Pulmonary artery endothelial cell (primary cell): ENCODE measurements at regions not wholly inside any gene's neighbourhood (a gene's known extent, or its start where the extent isn't known, plus 50 kb on each side); places are given as distances from the start of the nearest gene placed in this dataset.
"Not testable (repeated sequence)": the region's sequence is repeated elsewhere in the genome, so short reads cannot be mapped to it uniquely, and the experiment has no call there.

ENCODE experiments used
- DNase-seq: peaks from one replicate; pipeline ENCODE4 v3.0.0-alpha.2; 2011; ENCODE audit warnings: low read depth, low spot score

DNA sequence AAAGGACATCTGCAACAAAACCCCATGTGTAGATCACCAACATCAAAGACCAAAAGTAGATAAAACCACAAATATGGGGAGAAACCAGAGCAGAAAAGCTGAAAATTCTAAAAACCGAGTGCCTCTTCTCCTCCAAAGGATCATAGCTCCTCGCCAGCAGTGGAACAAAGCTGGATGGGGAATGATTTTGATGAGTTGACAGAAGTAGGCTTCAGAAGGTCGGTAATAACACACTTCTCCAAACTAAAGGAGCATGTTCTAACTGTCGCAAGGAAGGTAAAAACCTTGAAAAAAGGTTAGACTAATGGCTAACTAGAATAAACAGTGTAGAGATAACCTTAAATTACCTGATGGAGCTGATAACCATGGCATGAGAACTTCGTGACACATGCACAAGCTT is 109.9 kb upstream of the SYNCRIP start:
- no peak for DNase-seq

DNA sequence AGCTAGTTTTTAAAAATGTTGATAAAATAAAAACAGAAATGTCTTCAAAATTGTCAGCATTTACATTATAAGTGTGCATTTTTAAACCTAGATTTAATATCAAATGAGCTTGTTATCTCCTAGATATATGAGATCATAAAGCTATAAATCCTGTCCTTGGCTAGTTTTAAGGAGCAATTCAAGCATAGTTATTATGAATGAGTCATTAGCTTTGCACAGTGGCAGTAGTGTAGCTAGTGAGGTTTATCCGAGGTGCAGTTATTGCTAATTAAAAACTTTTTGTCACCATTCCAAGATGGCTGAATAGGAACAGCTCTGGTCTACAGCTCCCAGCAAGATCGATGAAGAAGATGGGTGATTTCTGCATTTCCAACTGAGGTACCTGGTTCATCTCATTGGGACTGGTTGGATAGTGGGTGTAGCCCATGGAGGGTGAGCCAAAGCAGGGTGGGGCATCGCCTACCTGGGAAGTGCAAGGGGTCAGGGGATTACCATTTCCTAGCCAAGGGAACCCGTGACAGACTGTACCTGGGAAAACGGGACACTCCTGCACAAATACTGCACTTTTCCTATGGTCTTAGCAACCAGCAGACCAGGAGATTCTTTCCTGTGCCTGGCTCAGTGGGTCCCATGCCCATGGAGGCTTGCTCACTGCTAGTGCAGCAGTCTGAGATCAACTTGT is 108.8 kb upstream of the SYNCRIP start:
- DNase-seq: no peak

DNA sequence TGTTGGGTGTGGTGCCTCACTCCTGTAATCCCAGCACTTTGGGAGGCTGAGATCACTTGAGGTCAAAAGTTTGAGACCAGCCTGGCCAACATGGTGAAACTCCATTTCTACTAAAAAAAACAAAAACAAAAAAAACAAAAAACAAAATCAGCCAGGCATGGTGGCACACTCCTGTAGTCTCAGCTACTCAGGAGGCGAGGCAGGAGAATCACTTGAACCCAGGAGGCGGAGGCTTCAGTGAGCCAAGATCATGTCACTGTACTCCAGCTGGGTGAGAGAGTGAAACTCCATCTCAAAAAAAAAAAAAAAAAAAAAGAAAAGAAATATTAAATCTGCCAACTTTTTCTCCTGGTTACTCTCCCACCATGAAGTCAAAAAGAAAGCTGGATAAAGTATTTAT is 107.5 kb upstream of the SYNCRIP start:
- DNase-seq: not testable (repeated sequence)

DNA sequence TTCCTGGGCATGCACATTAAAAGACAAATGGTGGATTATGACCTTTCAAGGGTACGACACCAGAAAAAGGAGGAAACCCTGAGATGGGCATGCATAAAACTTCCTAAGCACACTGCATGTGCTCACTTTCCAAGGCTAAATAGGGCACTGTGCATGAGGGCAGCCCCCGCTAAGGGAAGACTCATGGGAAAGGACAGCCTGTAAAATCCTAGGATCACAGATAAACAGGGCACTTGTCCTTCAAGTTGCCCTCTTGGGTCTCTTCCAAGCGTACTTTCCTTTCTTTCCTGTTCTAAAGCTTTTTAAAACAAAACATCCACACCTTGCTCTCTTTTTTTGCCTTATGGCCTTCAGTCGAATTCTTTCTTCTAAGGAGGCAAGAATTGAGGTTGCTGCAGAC is 106.5 kb upstream of the SYNCRIP start:
- DNase-seq: no peak

DNA sequence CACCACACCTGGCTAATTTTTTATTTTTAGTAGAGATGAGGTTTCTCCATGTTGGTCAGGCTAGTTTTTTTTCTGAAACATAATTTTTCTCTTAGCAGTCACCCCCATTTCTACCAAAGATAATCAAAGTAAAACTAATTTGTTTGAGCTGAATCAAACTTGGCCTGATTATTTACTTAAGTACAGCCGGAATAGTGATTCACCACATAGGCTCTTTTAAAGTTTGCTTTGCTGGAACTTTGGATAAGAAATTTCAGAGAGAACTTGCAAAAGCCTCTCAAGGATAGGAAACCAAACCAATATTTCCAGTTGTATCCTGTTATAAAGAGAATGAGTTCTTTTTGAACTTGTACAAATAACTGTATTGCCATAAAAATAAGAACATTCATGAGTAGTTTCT is 105.0 kb upstream of the SYNCRIP start:
- DNase-seq: no peak

DNA sequence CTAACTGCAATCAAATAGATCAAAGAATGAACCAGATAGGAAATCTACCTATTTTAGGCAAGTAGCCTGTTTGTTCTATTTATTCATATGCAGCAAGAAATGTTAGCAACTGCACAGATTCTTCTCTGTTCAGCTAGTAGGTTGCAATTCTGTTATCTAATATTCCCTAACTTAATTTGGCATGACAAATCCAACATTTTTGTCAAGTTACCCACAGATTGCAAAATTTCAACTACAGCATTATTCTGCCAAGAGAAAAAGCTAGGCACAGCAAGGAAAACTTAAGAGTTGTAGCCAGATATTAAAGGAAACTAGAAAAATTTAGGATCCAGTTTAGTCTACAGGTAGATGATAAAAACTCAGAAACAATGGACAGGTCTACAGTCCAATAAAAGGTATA is 104.4 kb upstream of the SYNCRIP start:
- no peak for DNase-seq

DNA sequence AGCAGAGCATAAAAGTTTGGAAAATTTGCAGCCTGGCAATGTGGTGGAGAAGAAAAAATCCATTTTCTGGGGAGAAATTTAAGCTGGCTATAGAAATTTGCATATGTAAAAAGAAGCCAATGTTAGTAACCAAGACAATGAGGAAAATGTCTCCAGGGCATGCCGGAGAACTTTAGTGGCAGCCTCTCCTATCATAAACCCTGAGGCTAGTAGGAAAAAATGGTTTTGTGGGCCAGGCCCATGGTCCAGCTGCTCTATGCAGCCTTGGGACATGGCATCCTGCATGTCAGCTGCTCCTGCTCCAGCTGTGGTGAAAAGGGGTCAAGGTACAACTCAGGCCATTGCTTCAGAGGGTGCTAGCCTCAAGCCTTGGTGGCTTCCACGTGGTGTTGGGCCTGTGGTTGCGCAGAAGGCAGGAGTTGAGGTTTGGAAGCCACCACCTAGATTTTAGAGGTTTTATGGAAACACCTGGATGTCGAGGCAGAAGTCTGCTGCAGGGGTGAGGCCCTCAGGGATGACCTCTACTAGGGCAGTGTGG is 101.8 kb upstream of the SYNCRIP start:
- DNase-seq: no peak

DNA sequence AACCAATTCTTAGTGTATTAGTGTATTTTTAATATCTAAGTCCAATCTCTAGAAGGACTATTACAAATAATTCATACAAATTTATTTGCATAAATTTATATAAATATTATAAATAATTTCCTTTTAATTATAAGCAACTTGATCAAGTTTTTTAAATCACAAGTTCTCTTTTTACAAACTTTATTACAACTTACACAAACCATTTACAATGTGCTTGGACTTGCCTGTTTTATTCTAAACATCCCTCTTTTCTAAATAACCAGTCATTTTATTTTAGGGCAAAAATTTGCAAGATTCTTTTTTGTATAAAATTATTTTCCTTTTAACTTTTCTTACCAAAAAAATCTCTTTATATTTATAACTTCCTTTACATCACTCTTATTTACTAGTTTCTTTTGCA is 83.5 kb upstream of the SYNCRIP start:
- DNase-seq: no peak

DNA sequence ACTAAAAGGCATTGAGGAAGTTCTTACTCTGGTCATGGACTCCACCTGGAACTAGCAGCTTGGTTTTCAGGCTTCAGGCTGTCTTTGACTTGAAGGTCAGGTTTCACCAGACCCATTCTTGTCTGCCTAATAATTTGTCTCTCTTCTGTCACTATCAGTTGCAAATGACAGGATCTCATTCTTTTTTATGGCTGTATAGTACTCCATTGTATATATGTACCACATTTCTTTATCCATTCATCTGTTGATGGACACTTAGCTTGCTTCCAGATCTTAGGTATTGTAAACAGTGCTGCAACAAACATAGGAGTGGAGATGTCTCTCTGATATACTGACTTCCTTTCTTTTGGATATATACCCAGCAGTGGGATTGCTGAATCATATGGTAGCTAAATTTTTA is 73.1 kb upstream of the SYNCRIP start:
- DNase-seq: no peak

DNA sequence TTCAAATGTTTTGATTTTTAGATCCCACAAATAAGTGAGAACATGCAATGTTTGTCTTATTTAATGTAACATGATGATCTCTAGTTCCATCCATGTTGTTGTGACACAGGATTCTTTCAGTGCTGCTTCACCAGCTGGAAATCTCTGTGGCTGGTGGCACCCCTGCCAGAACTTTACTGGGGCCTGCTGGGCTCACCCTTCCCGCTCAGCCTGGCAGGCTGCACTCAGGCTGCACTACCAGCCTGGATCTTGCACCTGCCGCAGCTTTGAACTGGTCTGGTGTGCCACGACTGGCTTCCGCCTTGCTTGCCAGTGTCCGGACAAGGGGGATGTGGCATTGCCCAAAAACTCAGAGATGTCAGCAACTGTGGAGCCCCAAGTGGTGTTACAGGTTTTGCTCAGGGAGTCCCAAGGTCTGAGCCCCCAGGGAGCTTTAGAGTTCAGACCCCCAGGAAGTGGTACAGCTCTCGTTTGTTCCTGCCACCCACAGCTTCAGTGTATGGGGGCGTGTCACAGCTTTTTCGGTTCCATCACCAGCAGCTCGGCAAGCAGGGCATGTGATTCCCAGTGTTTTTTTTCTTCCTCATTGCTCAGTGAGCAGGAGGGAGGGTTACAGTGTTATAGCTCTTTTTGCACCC is 72.3 kb upstream of the SYNCRIP start:
- no peak for DNase-seq

DNA sequence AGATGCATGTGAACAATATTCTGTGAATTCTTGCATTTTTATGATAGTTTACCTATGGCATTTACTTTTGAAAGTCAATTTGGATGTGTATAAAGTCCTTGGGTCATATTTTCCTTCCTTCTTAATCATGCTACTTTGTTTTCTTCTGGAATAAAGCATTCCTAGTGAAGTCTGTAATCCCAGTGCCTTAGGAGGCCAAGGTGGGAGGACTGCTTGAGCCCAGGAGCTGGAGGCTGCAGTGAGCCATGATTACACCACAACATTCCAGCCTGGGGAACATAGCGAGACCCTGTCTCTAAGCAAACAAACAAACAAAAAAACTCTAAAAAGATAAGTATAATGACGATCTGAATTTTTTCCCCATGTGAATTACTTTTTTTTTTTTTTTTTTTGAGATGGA is 69.7 kb upstream of the SYNCRIP start:
- DNase-seq: no peak

DNA sequence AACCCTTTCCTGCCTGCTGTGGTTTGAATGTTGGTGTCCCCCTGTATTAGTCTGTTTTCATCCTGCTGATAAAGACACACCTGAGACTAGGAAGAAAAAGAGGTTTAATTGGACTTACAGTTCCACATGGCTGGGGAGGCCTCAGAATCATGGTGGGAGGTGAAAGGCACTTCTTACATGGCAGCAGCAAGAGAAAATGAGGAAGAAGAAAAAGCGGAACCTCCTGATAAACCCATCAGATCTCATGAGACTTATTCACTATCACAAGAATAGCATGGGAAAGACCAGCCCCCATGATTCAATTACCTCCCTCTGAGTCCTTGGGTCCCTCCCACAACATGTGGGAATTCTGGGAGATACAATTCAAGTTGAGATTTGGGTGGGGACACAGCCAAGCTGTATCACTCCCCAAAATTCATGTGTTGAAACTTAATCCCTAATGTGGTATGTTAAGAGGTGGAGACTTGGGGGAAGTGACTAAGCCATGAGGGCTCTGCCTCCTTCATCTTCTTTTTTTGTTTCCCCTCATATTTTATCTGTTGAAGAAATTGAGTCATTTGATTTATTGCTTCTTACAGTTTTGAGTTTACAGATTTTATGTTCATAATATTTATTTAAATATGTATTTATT is 64.9 kb upstream of the SYNCRIP start:
- not testable (repeated sequence) for DNase-seq

DNA sequence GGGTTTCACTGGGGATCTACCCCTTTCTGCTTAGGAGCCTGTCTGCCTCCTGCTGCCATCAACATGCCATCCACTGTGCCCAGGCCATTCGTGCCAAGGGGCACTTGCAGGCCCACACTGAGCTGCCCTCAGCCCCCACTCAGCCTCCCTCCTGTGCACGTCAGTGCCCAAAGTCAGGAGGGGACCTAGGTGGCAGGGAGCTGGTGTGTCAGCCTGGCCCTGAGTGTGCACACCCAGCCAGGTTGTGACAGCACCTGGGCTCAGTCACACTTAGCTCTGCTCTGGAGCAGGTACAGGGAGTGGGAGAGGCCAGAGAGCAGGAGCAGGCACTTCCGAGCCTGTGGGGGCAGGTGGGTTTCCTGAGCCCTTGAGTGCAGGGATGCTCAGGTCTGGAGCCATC is 63.6 kb upstream of the SYNCRIP start:
- DNase-seq: no peak

DNA sequence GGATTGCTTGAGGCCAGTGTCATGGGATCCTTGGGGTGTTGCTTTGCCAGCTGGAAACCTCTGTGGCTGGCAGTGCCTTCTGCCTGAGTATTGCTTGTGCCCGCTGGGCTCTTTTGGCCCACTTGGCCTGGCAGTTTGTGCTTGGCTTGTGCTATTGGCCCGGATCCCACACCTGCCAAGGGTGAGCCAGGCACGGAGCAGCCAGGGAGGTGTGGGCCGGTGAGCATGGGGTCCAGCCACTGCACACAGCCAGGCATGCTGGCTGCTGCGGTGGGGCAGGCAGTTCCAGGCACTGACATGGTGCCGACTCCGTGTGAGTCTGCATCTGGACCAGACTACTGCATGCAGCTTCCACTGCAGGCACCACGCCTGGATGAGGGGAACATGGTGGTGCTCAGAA is 62.5 kb upstream of the SYNCRIP start:
- no peak for DNase-seq

DNA sequence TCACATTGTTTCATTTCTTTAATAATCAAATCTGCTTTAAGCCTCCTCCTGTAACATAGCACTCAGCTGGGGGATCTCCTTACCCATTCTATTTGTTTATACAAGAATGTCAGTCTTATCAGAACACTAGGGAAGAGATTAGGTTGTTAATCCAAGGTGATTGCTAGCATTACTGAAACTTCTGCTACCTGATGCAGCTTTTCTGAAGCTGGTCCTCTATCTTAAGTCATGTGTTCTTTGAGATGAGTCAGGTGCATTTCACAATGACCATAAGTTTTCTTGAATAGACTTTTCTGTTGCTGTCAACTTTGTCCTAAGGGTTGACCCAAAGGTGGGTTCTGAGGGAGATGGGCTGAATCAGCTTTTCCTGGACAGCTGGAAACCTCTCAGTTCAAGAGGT is 60.7 kb upstream of the SYNCRIP start:
- no peak for DNase-seq
